ENCODE measurements at regions not wholly inside any gene's neighbourhood (a gene's known extent, or its start where the extent isn't known, plus 50 kb on each side); places are given as distances from the start of the nearest gene placed in this dataset.

DNA sequence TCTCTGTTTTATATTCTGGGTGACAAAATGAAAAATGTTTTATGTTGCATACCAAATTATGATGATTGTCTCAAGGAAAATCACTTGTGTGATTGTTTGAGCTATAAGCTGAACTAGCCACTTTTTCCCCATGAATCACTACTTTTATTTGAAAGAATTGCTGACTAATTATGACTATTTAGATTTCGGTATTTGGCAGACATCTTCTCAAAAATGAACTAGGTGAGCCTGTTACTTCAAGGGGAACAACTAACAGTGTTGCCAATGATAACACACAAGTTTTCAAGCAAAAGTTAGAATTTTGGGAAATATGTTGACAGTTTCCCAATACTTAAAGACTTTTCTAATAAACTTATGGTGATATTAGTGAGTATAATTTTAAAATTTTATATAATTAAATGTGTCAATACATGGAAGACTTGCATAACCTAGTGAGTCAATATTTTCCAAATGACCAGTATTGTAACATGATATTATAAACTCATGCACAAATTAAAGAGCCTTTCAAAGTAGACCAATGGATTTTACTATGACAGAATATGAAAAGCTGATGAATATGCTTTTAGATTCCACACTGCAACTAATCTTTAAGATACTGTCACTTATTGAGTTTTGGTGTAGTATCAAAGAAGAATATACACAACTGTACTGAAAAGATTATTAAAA is 187.7 kb upstream of the GATB start:
- Mint-ChIP-seq H3K4me1 (ENCODE audit: insufficient read depth, unreplicated experiment) (peaks cover 7% of the 10 kb centered on the region), H3K27ac (ENCODE audit: low read depth, unreplicated experiment) (no peak overlapping the region), H3K9me3 (ENCODE audit: unreplicated experiment) (peaks cover 22% of the 10 kb centered on the region), H3K4me3 (ENCODE audit: unreplicated experiment) (no peak overlapping the region), H3K27me3 (ENCODE audit: insufficient read depth, unreplicated experiment) (no peaks in the 10 kb centered on the region), H3K36me3 (ENCODE audit: insufficient read depth, unreplicated experiment) (no peaks in the 10 kb centered on the region)
- no TSS peak for BruUV-seq (replicated peaks)
- ChIA-PET CTCF (no interaction called here), POLR2A (interaction anchor here (0.7 kb wide), 2 partner anchors 92 to 213 kb away, joined by 3 read pairs; no protein-coding TSS in a partner anchor)
- intact Hi-C loops (cut with micrococcal nuclease): no loop called here
- peak; percentile 2 for DNase-seq (ENCODE audit: unreplicated experiment)
- TF ChIP-seq, protein P1, sequence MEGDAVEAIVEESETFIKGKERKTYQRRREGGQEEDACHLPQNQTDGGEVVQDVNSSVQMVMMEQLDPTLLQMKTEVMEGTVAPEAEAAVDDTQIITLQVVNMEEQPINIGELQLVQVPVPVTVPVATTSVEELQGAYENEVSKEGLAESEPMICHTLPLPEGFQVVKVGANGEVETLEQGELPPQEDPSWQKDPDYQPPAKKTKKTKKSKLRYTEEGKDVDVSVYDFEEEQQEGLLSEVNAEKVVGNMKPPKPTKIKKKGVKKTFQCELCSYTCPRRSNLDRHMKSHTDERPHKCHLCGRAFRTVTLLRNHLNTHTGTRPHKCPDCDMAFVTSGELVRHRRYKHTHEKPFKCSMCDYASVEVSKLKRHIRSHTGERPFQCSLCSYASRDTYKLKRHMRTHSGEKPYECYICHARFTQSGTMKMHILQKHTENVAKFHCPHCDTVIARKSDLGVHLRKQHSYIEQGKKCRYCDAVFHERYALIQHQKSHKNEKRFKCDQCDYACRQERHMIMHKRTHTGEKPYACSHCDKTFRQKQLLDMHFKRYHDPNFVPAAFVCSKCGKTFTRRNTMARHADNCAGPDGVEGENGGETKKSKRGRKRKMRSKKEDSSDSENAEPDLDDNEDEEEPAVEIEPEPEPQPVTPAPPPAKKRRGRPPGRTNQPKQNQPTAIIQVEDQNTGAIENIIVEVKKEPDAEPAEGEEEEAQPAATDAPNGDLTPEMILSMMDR (IDR thresholded peaks at IDR 0.05; ENCODE audit: unreplicated experiment): no peak

DNA sequence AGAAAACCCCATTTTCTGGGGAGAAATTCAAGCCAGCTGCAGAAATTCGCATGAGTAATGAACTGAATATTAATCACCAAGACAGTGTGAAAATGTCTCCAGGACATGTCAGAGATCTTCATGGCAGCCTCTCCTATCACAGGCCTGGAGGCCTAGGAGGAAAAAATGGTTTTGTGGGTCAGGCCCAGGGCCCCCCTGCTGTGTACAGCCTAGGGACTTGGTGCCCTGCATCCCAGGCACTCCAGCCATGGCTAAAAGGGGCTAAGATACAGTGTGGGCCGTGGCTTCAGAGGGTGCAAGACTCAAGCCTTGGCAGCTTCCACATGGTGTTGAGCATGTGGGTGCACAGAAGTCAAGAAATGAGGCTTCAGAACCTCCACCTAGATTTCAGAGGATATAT is 185.9 kb upstream of the GATB start:
- ChIA-PET POLR2A (no interaction called here), CTCF (interaction anchor here (0.7 kb wide), 1 partner anchor 242 kb away, joined by 3 read pairs; no protein-coding TSS in a partner anchor)
- intact Hi-C loops (cut with micrococcal nuclease): no loop called here
- TF ChIP-seq, protein P1 (IDR thresholded peaks at IDR 0.05; ENCODE audit: unreplicated experiment): no peak
- Mint-ChIP-seq H3K36me3 (ENCODE audit: insufficient read depth, unreplicated experiment) (no peaks in the 10 kb centered on the region), H3K4me3 (ENCODE audit: unreplicated experiment) (no peak overlapping the region), H3K27ac (ENCODE audit: low read depth, unreplicated experiment) (no peak overlapping the region), H3K9me3 (ENCODE audit: unreplicated experiment) (peaks cover 22% of the 10 kb centered on the region), H3K4me1 (ENCODE audit: insufficient read depth, unreplicated experiment) (peaks cover 7% of the 10 kb centered on the region), H3K27me3 (ENCODE audit: insufficient read depth, unreplicated experiment) (no peaks in the 10 kb centered on the region)
- DNase-seq (ENCODE audit: unreplicated experiment): no peak
- no TSS peak for BruUV-seq (replicated peaks)

DNA sequence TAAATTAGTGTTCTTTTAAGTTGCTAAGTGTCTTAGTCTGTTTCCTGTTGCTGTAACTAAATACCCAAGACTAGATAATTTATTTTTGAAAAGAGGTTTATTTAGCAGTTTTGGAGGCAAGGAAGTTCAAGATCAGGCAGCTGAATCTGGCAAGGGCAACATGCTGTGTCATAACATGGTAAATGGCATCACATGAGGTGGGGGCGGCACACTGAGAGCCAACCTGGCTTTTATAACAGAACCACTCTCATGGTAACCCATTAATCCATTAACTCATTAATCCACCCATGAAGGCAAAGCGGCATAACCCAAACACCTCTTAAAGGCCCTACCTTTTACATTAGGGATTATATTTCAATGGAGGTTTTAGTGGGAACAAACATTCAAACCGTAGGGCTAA is 182.2 kb upstream of the GATB start:
- TF ChIP-seq, protein P1 (IDR thresholded peaks at IDR 0.05; ENCODE audit: unreplicated experiment): no peak
- Mint-ChIP-seq H3K4me1 (ENCODE audit: insufficient read depth, unreplicated experiment) (peaks cover 5% of the 10 kb centered on the region), H3K9me3 (ENCODE audit: unreplicated experiment) (peaks cover 13% of the 10 kb centered on the region), H3K27ac (ENCODE audit: low read depth, unreplicated experiment) (no peak overlapping the region), H3K27me3 (ENCODE audit: insufficient read depth, unreplicated experiment) (no peaks in the 10 kb centered on the region), H3K36me3 (ENCODE audit: insufficient read depth, unreplicated experiment) (no peaks in the 10 kb centered on the region), H3K4me3 (ENCODE audit: unreplicated experiment) (no peak overlapping the region)
- POLR2A ChIA-PET: no interaction called here
- no TSS peak for BruUV-seq (replicated peaks)
- intact Hi-C loops (cut with micrococcal nuclease): no loop called here
- no peak for DNase-seq (ENCODE audit: unreplicated experiment)
- CTCF ChIA-PET: no interaction called here

DNA sequence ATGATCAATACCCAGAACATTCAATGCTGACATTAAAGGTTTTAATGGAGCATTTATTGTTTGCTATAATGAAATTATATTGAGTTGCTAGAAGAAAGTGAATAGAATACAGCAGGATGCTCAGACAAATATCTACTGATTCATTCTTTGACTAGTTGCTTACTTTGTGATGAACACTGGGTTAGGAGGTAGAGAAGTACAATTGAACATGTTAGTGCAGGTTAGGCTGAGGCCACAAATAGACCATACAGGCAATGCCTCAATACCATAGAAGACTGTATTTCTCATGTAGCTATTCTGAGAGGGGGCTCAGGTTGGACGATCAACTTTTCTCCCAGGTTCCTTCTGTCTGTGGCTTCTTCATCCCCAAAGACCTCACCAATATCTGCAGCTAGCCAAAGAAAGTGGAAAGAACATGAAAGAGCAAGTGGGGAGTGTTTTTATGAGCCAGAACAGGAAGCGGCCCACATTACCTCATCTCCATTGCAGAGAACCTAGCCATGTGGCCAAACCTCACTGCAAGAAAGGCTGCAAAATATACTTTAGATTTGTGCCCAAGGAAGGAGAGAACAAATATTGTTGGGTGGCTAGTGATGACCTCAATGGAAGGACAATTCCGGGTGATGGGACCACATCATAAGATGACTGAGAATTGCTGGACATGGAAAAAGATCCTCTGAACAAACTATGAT is 180.3 kb upstream of the GATB start:
- POLR2A ChIA-PET: no interaction called here
- BruUV-seq (replicated peaks): no TSS peak
- no peak for DNase-seq (ENCODE audit: unreplicated experiment)
- intact Hi-C loops (cut with micrococcal nuclease): no loop called here
- Mint-ChIP-seq H3K27ac (ENCODE audit: low read depth, unreplicated experiment) (no peak overlapping the region), H3K4me3 (ENCODE audit: unreplicated experiment) (no peak overlapping the region), H3K4me1 (ENCODE audit: insufficient read depth, unreplicated experiment) (no peaks in the 10 kb centered on the region), H3K9me3 (ENCODE audit: unreplicated experiment) (peaks cover 3% of the 10 kb centered on the region), H3K27me3 (ENCODE audit: insufficient read depth, unreplicated experiment) (no peaks in the 10 kb centered on the region), H3K36me3 (ENCODE audit: insufficient read depth, unreplicated experiment) (no peaks in the 10 kb centered on the region)
- TF ChIP-seq, protein P1 (IDR thresholded peaks at IDR 0.05; ENCODE audit: unreplicated experiment): no peak
- CTCF ChIA-PET: no interaction called here

All from MCF 10A (cell line).